NCI-H748 (cell line): ENCODE measurements at regions not wholly inside any gene's neighbourhood (a gene's known extent, or its start where the extent isn't known, plus 50 kb on each side); places are given as distances from the start of the nearest gene placed in this dataset.

Experiments
- DNase-seq: peaks from one replicate; lab custom pipeline; 2025; ENCODE audit not compliant: unreplicated experiment; lab: John Stamatoyannopoulos, UW

- DNase-seq = no peak
These were observed 161.0 kb downstream of the SPATA31D1 start for GRCh38 chr9:82149501-82149946.

GRCh38 chr9:82152181-82152580 lies 163.6 kb downstream of the SPATA31D1 start:
- no peak for DNase-seq

GRCh38 chr9:82153032-82153431 lies 164.5 kb downstream of the SPATA31D1 start:
- DNase-seq = no peak

DNA sequence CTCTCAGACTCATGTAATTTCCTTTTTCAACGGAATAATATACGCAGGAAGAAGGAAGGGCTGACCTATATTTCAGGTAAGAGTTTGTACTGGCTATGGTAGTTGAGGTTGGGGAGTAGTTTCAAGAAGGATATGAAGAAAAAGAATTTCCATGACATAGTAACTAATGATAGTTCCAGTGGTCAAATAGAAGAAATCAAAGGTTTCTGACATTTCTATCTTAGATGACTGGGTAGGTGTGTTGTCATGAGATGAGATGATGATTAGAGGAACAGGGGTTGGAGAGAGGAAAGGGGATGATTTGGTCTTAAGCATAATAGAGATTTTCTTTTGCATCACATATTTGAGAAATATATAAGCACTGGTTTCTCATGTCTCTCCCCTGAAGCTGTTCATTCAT lies 166.0 kb downstream of the SPATA31D1 start:
- DNase-seq = no peak

DNA sequence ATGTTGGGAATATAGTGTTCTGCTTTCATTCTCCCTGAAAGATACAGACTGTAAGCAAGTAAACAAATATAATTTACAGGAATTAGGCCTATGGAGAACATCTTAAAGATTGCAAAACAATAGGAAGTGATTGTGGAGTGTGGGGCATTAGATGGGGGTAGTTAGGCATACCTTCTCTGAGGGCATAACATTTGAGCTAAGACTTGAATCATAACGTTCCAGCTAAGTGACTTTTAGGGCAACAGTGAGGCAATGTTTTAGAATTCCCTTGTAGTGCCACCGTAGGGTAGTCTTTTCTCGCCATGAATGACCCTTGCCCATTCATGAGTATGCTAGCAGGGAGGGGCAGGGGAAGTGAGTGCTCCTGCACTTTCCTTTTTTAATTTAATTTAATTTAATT lies 173.3 kb downstream of the SPATA31D1 start:
- no peak for DNase-seq

GRCh38 chr9:82164159-82164558 lies 175.6 kb downstream of the SPATA31D1 start:
- no peak for DNase-seq

DNA sequence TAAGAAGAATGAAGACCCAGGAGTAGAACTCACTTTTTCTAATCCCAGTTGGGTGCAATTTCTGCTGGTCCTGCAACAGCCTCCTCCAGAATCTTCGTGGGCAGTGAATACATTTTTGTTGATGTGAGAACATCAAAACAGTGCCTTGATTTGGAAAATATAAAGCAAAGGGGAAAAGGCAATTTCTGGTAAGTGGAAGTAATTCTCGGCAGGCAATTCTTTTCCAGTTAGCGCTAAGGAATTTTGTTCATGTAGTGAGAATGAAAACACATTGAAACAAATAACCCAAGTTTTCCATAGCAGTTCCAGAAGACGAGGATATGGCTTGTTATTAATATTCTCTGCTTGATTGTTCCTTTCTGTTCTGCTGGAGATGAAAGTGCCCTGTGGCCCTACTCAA lies 178.7 kb downstream of the SPATA31D1 start:
- DNase-seq = no peak

DNA sequence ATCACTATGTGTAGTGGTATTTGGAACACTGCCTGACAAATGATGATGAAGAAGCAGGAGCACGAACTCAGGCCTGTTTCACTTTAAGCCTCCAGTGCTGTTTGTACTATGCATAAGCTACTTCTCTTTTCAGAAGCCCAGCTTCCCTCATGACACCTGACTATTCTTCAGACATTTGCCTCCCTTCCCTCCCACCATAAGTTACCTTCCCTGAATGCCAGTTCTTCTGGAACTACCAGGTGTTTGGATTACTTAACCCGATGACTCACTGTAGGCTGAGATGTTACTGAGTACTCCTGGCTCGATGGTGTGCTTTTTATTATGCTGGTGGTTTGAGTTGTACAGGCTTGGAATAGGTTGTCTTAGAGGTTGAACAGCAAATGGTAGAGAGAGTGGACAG lies 180.0 kb downstream of the SPATA31D1 start:
- DNase-seq = no peak

- DNase-seq = no peak
These were observed 182.3 kb downstream of the SPATA31D1 start for GRCh38 chr9:82170866-82171265.

DNA sequence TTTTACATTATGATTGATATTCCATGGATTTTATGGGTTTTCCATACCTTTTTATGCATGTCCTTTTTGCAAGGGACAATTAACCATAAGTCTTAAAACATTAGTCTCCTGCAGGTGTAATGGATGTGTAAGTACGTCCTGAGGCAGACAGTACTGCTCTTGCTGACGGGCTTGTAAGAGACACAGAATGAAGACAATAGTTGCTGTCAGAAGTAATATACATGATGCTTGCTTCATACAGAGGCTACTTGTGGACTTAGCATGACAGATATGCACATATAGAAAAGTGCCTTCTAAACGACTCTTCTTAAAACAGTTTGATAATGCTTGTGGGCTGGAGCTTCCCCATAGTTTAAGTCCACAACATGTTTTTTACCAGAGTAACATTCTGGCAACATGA lies 182.7 kb downstream of the SPATA31D1 start:
- DNase-seq = no peak

DNA sequence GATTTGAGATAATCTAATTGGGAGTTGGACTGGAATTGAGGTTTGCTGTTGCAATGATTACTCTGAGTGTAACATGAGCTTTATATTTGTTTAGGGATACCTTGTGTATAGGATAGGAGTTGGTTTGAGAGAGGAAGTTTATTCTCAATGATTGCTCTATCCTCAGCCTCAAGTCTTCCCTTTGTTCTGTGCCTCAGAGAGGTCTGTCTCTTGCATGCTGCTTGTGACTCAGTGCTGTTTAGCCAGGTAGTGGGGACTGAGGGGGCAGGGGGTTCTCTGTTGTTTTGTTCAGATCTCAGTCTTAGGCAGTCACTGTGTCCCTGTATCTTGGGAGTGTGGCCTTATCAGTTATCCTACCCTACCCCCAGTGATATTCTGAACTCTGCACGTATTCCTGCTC lies 192.1 kb downstream of the SPATA31D1 start:
- DNase-seq = peak; percentile 75

- no peak for DNase-seq
These were observed 194.7 kb downstream of the SPATA31D1 start for GRCh38 chr9:82183181-82183860.

DNA sequence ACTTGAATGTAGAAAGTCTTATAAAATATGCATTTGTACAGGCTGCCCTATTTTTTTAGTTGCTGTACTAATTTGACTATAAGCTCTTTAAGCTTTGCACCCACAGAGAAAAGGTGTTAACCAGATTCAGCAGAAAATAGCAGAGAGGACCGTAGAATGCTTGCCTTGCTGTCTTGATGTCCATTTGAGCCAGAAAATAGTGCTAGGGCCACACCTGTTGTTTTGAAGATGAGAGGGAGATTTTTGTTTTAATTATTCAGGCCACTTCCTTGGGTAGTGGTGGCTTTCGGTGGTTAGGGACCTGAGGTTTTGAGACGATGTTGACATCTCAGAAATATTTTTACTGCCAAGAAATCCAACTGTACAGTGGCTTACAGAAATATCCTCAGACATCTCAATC lies 196.0 kb downstream of the SPATA31D1 start:
- DNase-seq = peak; percentile 72

GRCh38 chr9:82188817-82189216 lies 200.2 kb downstream of the SPATA31D1 start:
- peak; percentile 48 for DNase-seq

GRCh38 chr9:82191082-82191770 lies 202.7 kb downstream of the SPATA31D1 start:
- no peak for DNase-seq

DNA sequence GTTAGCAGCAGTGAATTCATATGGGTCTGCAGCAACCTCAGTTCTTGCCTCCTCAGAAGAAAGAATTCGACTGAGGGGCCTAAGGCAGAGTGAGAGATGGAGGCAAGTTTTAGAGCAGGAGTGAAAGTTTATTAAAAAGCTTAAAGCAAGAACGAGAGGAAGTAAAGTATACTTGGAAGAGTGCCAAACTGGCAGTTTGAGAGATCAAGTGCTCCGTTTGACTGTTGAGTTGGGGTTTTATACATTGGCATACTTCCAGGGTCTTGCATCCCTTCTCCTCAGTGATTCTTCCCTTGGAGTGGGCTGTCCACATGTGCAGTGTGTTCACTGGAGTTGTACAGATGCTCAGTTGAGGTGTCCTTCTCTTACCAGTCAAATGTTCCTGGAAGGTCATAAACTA lies 203.6 kb downstream of the SPATA31D1 start:
- peak; percentile 37 for DNase-seq

DNA sequence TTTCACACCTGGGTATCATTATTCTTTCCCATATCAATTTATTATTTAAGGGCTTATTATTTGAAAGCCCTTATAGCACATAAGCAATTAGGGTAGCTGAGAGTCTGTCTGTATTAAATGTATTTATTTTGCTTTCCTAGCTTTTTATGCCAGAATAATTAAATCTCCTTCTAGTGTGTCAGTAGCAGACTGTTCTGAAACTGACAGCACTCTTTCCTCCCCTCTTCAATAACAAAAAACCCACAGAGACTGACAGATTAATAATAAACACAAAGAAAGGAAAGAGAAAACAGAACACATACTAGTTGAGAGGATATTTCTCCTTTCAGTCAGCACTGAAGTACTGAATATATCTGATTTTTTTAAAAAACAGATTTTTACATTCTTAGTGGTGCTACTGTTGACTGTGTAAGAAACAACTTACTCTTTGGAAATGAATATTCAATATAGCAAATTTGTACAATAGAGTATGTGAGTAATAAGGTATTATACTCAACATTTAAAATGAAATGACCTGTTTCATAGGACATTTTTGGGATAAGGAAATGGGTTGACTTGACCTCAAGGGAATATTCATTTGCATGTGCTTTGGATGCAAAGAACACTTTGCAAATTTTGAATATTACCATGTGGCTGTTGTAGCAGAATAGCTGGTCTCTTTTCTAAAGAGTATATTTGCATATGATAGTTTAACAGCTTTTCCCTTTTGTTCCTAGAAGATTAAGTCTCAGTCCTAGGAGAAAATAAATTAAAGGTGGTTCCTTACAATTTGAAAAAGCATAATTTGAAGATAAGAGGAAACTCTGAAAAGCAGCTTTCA lies 208.3 kb downstream of the SPATA31D1 start:
- no peak for DNase-seq

DNA sequence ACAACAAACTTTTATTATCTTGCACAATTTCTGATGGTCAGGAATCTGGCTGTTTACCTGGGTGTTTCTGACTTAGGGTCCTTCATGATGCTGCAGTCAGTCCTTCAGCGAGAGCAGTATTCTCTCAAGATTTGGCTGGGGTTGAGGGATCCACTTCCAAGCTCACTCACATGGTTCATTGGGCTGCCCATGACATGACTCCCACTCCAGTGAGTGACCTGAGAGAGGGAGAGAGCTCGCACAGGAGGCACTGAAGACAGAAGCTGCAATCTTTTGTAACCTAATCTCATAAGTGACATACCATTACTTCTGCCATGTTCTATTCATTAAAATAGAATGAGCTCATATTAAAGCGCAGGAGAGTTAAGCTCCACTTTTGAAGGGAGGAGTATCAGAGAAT lies 212.6 kb downstream of the SPATA31D1 start:
- DNase-seq = no peak

DNA sequence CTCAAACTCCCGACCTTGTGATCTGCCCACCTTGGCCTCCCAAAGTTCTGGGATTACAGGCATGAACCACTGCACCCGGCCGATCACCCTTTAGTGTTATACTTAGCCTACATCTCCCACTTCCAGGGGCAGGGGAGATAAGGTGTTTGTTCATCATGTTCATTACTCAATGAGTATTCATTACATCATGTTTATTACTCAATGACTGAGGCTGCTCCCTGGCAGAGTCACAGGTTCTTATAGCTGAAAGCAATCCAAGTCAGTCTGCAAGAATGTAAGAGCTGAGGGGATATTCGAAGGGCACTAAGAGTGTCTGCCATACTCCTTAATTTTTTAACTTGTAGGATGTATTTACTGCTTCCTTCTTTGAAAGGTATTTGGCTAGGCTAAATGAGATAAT lies 214.2 kb downstream of the SPATA31D1 start:
- DNase-seq = no peak

DNA sequence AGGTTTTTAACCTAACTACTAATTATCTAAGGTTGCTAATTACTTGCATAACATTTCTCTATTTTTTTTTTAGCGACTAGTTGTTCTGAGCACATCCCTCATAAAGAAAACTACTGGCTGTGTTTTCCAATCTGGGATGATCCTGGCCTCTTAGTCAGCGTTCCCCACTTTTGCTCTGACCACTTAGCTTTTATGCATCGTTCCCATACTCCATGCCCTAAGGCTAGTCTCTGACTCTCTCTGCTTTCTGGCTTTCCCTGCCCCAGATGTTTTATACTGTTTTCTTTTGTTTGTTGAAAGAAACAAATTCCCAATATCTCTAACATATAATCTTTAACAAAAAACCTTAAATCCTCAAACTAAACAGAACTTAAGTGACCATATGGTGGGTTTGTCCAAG lies 217.9 kb downstream of the SPATA31D1 start:
- DNase-seq = peak; percentile 73

- peak; percentile 73 for DNase-seq
These were observed 218.4 kb downstream of the SPATA31D1 start for GRCh38 chr9:82206946-82207345.
